SK-N-MC (cell line): ENCODE measurements at regions not wholly inside any gene's neighbourhood (a gene's known extent, or its start where the extent isn't known, plus 50 kb on each side); places are given as distances from the start of the nearest gene placed in this dataset.

Source experiments
- DNase-seq: peaks from one replicate; pipeline ENCODE4 v3.0.0-alpha.2; 2011; ENCODE audit warnings: low read depth, low spot score
- H3K27ac ChIP-seq: fragments of 200-600 bp; sonication (generic); 2 replicates; pipeline ENCODE4 v1.5.1; 2016; ENCODE audit warnings: mixed run types
- H3K36me3 ChIP-seq: fragments of 200-600 bp; sonication (generic); 2 replicates; pipeline ENCODE4 v1.6.1; 2017; ENCODE audit warnings: antibody characterized with exemption, low read length, mixed read lengths; ENCODE audit not compliant: insufficient read depth
- H3K4me3 ChIP-seq: fragments of 200-600 bp; sonication (generic); 2 replicates; pipeline ENCODE4 v1.5.1; 2016
- H3K9ac ChIP-seq: fragments of 200-600 bp; sonication (generic); 2 replicates; pipeline ENCODE4 v1.8.0; 2017; ENCODE audit warnings: mixed run types, mixed read lengths; ENCODE audit not compliant: insufficient read length
- H3K9me3 ChIP-seq: fragments of 200-600 bp; sonication (generic); 2 replicates; pipeline ENCODE4 v1.6.1; 2017; ENCODE audit warnings: low read depth, mild to moderate bottlenecking, antibody characterized with exemption, low read length, moderate library complexity, mixed read lengths
- EZH2 ChIP-seq: fragments of 200-600 bp; sonication (generic); IDR thresholded peaks from one replicate; pipeline ENCODE4 v1.6.1; 2017; ENCODE audit warnings: antibody characterized with exemption
- FOXP2 ChIP-seq: optimal IDR thresholded peaks from 2 replicates; pipeline ENCODE3; 2011; ENCODE audit warnings: mild to moderate bottlenecking, moderate library complexity; ENCODE audit not compliant: insufficient read depth; ENCODE audit errors: extremely low read length, control extremely low read depth
- POLR2AphosphoS5 ChIP-seq: IDR thresholded peaks from 2 replicates; pipeline ENCODE4 v1.6.1; 2012; ENCODE audit warnings: mild to moderate bottlenecking, low read depth, low read length, borderline replicate concordance

DNA sequence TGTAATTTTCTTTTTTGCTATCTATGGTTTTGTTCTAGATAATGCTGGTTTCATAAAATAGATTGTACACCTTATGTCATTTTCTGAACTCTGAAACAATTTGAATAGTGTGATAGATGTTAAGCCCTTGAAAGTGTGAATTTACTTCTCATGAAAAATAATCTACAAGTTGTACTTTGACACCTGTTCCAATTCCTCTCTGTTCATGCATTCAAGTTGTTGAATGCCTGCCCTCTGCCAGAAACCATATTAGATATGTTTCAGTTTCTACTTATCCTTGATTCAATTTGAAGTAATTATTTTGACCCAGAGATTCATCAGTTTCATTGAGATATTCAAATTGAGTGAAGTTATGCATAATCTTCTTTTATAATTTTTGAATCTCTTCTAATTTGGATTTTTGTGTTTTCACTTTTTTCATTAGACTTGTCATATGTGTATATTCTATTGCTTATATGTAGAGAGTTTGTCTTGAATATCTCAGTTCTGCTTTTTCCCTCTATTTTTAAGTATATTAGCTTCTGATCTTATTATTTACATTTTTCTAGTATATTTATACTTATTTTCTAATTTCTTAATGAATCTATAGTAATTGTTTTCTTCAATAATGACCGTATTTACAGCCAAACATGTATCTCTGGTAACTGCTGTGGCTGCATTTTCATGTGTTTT, 143.3 kb upstream of the TACR1 start:
- Histone ChIP-seq H3K9ac (no peak overlapping the region), H3K4me3 (no peak overlapping the region), H3K27ac (no peak overlapping the region), H3K36me3 (no peaks in the 10 kb centered on the region), H3K9me3 (no peaks in the 10 kb centered on the region)
- DNase-seq = no peak
- TF ChIP-seq EZH2 (no peak), FOXP2 (no peak), POLR2AphosphoS5 (no peak)

GRCh38 chr2:75340560-75340959, 141.2 kb upstream of the TACR1 start:
- Histone ChIP-seq H3K9me3 (no peaks in the 10 kb centered on the region), H3K9ac (no peak overlapping the region), H3K27ac (no peak overlapping the region), H3K36me3 (no peaks in the 10 kb centered on the region), H3K4me3 (no peak overlapping the region; the same call in 1 of the 2 replicates)
- peak; percentile 37 for DNase-seq
- TF ChIP-seq POLR2AphosphoS5 = peak; percentile 18; the same call in 1 of the 2 replicates
- TF ChIP-seq EZH2 = no peak
- no peak for TF ChIP-seq FOXP2

DNA sequence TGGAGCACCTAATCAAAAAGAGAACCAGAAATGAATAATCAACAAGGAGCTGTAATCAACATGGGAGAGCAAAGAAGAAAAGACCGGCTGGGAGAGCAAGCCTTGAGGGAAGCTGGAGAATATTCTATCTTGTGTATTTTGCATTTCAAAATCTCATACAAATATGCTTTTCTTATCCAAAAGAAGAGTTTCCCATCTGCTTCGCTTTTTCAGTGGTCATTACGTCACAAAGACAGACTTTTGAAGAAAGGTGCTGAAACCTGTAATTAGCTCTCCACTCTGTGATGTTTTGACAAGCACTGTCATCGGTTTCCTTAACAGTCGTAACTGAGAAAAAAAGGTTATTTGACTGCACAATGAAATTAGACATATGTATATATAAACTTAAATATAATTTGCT, 139.1 kb upstream of the TACR1 start:
- no peaks in the 10 kb centered on the region for H3K9me3 ChIP-seq
- H3K27ac ChIP-seq = no peak overlapping the region
- no peak for DNase-seq
- H3K36me3 ChIP-seq = no peaks in the 10 kb centered on the region
- no peak overlapping the region for H3K9ac ChIP-seq
- TF ChIP-seq FOXP2 (no peak), EZH2 (no peak)
- H3K4me3 ChIP-seq = no peak overlapping the region

DNA sequence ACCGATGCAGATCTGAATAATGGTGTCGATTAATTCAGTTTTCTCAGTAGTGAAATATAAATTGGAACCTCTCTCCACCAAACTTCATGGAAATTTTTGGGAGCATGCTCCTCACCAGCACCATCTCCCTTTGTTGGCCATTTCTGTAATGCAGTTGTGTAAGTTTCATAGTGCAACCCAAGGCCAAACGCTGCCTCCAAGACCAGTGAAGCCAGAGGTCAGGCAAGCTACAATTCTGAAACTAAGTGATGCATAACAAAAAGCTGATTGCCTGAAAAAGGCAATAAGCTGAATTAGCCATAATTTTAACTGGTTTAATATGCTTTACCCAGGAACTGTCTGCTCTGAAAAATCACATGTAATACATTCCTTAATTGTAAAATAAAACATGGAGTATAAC, 138.3 kb upstream of the TACR1 start:
- no peak overlapping the region for H3K27ac ChIP-seq
- no peak for DNase-seq
- no peaks in the 10 kb centered on the region for H3K36me3 ChIP-seq
- TF ChIP-seq EZH2 (no peak), FOXP2 (no peak), POLR2AphosphoS5 (no peak)
- H3K4me3 ChIP-seq = no peak overlapping the region
- H3K9ac ChIP-seq = no peak overlapping the region
- no peaks in the 10 kb centered on the region for H3K9me3 ChIP-seq

- Histone ChIP-seq H3K9me3 (no peaks in the 10 kb centered on the region), H3K9ac (no peak overlapping the region), H3K27ac (no peak overlapping the region), H3K4me3 (no peak overlapping the region), H3K36me3 (no peaks in the 10 kb centered on the region)
- TF ChIP-seq POLR2AphosphoS5 (no peak), FOXP2 (no peak), EZH2 (no peak)
- no peak for DNase-seq
These were observed 137.7 kb upstream of the TACR1 start for GRCh38 chr2:75337016-75337415.

GRCh38 chr2:75336451-75336850, 137.1 kb upstream of the TACR1 start:
- Histone ChIP-seq H3K4me3 (no peak overlapping the region), H3K36me3 (no peaks in the 10 kb centered on the region), H3K9me3 (no peaks in the 10 kb centered on the region), H3K27ac (no peak overlapping the region), H3K9ac (no peak overlapping the region)
- DNase-seq = no peak
- TF ChIP-seq POLR2AphosphoS5 (no peak), EZH2 (no peak), FOXP2 (no peak)

- Histone ChIP-seq H3K36me3 (no peaks in the 10 kb centered on the region), H3K9ac (no peak overlapping the region), H3K4me3 (no peak overlapping the region), H3K27ac (no peak overlapping the region), H3K9me3 (no peaks in the 10 kb centered on the region)
- no peak for TF ChIP-seq FOXP2
- no peak for TF ChIP-seq EZH2
- TF ChIP-seq POLR2AphosphoS5 = no peak
- no peak for DNase-seq
These were observed 134.8 kb upstream of the TACR1 start for GRCh38 chr2:75334076-75334475.

DNA sequence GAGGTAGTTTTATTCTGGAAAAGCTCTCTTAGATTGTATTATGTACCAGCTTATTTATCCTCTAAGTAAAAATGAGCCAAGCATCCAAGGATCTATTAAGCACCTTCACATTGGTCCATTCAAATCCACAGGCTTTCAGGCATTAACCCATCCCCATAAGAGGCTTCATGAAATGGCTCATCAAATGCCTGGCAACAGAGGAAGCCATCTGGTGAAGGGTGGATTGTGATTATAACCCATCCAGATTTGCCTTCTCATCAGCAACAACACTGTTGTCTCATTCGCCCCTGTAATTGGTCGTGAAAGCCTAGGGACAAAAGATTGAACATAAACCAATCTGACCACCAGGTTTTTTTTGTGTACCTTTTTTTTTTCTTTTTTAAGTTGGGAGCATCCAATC, 134.3 kb upstream of the TACR1 start:
- Histone ChIP-seq H3K9me3 (no peaks in the 10 kb centered on the region), H3K9ac (no peak overlapping the region), H3K36me3 (no peaks in the 10 kb centered on the region), H3K27ac (no peak overlapping the region), H3K4me3 (no peak overlapping the region)
- TF ChIP-seq POLR2AphosphoS5 (no peak), EZH2 (no peak), FOXP2 (no peak)
- DNase-seq = no peak

GRCh38 chr2:75328156-75328555, 128.8 kb upstream of the TACR1 start:
- H3K4me3 ChIP-seq = no peak overlapping the region
- no peaks in the 10 kb centered on the region for H3K36me3 ChIP-seq
- no peak overlapping the region for H3K9ac ChIP-seq
- H3K9me3 ChIP-seq = no peaks in the 10 kb centered on the region
- TF ChIP-seq FOXP2 (no peak), EZH2 (no peak), POLR2AphosphoS5 (no peak)
- no peak for DNase-seq
- no peak overlapping the region for H3K27ac ChIP-seq
